Activated B cell treated with CpG ODN at 0.5 μM for 24 hours (primary cell): ENCODE measurements at regions not wholly inside any gene's neighbourhood (a gene's known extent, or its start where the extent isn't known, plus 50 kb on each side); places are given as distances from the start of the nearest gene placed in this dataset.

ENCODE experiments used
- ATAC-seq: fragments of 200-7000 bp; cut with Tn5 transposase; one replicate; pipeline ENCODE4 v1.10.0; 2021; ENCODE audit warnings: low read depth, mild to moderate bottlenecking, moderate library complexity
- CTCF ChIA-PET: fragments of 350-600 bp; sonication (Branson Sonifier 250); formaldehyde crosslinking; loops from one replicate; lab custom pipeline; 2021; ENCODE audit warnings: antibody characterized with exemption; lab: Charles Lee
- POLR2A ChIA-PET: fragments of 350-600 bp; sonication (Branson Sonifier 250); formaldehyde crosslinking; loops from one replicate; lab custom pipeline; 2021; ENCODE audit warnings: antibody characterized with exemption; lab: Charles Lee
- DNase-seq: peaks from one replicate; pipeline ENCODE4 v3.0.0; 2022
- H3K27ac Mint-ChIP-seq: one replicate; pipeline ENCODE4 v1.8.0; 2020; ENCODE audit warnings: mixed read lengths
- H3K27me3 Mint-ChIP-seq: one replicate; pipeline ENCODE4 v1.8.0; 2021; ENCODE audit warnings: mixed read lengths
- H3K36me3 Mint-ChIP-seq: one replicate; pipeline ENCODE4 v1.8.0; 2021; ENCODE audit warnings: low read depth, mixed read lengths
- H3K4me1 Mint-ChIP-seq: one replicate; pipeline ENCODE4 v1.8.0; 2021; ENCODE audit warnings: mixed read lengths
- H3K4me3 Mint-ChIP-seq: one replicate; pipeline ENCODE4 v1.8.0; 2020; ENCODE audit warnings: mild to moderate bottlenecking, mixed read lengths
- H3K9me3 Mint-ChIP-seq: one replicate; pipeline ENCODE4 v1.8.0; 2020; ENCODE audit warnings: mixed read lengths
- intact Hi-C: fragments of 100-400 bp; cut with micrococcal nuclease; formaldehyde crosslinking; loops from one replicate; pipeline ENCODE4 v1.15.1; 2024
- TF ChIP-seq, protein P1 (sequence below): fragments of 200-600 bp; IDR thresholded peaks from one replicate; pipeline ENCODE4 v1.8.0; 2022; ENCODE audit warnings: antibody characterized with exemption, mild to moderate bottlenecking

DNA sequence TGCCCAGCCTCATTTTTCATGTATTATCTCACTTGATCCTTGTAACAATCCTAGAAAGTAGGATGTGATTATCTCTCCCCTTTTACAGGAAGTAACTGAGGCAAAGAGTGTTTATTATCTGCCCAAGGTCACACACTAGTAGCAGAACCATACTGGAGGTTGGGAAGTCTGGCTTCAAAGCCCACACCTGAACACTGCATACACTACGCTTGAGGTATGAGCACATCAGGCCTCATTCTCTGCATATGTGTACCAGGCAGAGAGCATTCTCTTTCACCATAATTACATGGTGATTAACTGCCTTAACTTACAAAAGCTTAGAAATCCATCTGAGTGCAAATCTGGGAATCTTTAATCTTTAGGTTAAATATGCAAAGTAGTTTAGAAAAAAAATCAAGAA is 361.8 kb downstream of the MFSD1 start:
- no peaks in the 10 kb centered on the region for H3K27me3 Mint-ChIP-seq
- no peak overlapping the region for H3K4me3 Mint-ChIP-seq
- no peaks in the 10 kb centered on the region for H3K36me3 Mint-ChIP-seq
- ChIA-PET CTCF (no interaction called here), POLR2A (no interaction called here)
- H3K27ac Mint-ChIP-seq: no peak overlapping the region
- no peaks in the 10 kb centered on the region for H3K4me1 Mint-ChIP-seq
- DNase-seq (no peak), ATAC-seq (no peak)
- intact Hi-C loops: no loop called here
- H3K9me3 Mint-ChIP-seq: no peaks in the 10 kb centered on the region
- TF ChIP-seq, protein P1, sequence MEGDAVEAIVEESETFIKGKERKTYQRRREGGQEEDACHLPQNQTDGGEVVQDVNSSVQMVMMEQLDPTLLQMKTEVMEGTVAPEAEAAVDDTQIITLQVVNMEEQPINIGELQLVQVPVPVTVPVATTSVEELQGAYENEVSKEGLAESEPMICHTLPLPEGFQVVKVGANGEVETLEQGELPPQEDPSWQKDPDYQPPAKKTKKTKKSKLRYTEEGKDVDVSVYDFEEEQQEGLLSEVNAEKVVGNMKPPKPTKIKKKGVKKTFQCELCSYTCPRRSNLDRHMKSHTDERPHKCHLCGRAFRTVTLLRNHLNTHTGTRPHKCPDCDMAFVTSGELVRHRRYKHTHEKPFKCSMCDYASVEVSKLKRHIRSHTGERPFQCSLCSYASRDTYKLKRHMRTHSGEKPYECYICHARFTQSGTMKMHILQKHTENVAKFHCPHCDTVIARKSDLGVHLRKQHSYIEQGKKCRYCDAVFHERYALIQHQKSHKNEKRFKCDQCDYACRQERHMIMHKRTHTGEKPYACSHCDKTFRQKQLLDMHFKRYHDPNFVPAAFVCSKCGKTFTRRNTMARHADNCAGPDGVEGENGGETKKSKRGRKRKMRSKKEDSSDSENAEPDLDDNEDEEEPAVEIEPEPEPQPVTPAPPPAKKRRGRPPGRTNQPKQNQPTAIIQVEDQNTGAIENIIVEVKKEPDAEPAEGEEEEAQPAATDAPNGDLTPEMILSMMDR: no peak

GRCh38 chr3:159165961-159166360 is 364.1 kb downstream of the MFSD1 start:
- ChIA-PET POLR2A (no interaction called here), CTCF (no interaction called here)
- H3K9me3 Mint-ChIP-seq: no peaks in the 10 kb centered on the region
- no peaks in the 10 kb centered on the region for H3K4me1 Mint-ChIP-seq
- no peak for ATAC-seq
- no peak overlapping the region for H3K27ac Mint-ChIP-seq
- no peak overlapping the region for H3K4me3 Mint-ChIP-seq
- intact Hi-C loops: no loop called here
- TF ChIP-seq, protein P1: no peak
- no peak for DNase-seq
- no peaks in the 10 kb centered on the region for H3K36me3 Mint-ChIP-seq
- H3K27me3 Mint-ChIP-seq: no peaks in the 10 kb centered on the region

DNA sequence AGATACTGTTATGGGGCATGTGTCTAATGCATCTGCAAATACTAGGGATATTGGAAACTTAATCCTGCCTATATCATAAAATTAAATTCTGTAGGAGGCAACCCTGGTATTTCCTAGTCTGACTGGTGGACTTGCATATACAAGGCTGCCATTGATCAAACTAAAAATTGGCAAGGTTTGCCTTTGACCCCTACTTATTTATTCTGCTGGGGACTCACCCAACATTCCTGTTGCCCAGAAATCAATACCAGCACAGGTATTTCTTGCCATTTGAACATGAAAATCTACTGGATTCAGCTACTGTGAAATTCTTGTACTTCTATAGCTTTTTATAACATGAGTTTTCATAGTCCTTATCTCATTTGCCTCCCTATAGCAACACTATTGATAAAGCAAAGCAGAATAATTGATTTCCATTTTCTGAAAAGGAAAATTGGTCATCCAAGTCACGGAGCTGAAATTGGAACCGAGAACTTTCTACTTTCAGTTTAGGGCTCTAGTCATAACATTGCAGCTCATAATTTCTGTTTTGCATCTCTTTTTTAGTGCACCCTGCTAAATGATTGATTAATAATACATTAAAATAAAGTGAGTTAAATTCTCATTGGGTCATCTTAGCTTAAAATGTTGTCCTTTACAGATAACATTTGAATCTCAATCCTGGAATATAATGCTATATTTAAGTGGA is 365.2 kb downstream of the MFSD1 start:
- ATAC-seq: no peak
- no peaks in the 10 kb centered on the region for H3K36me3 Mint-ChIP-seq
- no peak for DNase-seq
- no peaks in the 10 kb centered on the region for H3K9me3 Mint-ChIP-seq
- no peaks in the 10 kb centered on the region for H3K27me3 Mint-ChIP-seq
- no peak overlapping the region for H3K27ac Mint-ChIP-seq
- H3K4me3 Mint-ChIP-seq: no peak overlapping the region
- intact Hi-C loops: no loop called here
- CTCF ChIA-PET: no interaction called here
- TF ChIP-seq, protein P1: no peak
- POLR2A ChIA-PET: no interaction called here
- H3K4me1 Mint-ChIP-seq: no peaks in the 10 kb centered on the region

GRCh38 chr3:159168788-159169187 is 366.9 kb downstream of the MFSD1 start:
- no peak overlapping the region for H3K4me3 Mint-ChIP-seq
- H3K27ac Mint-ChIP-seq: no peak overlapping the region
- ATAC-seq (no peak), DNase-seq (no peak)
- intact Hi-C loops: no loop called here
- TF ChIP-seq, protein P1: no peak
- H3K4me1 Mint-ChIP-seq: no peaks in the 10 kb centered on the region
- ChIA-PET CTCF (no interaction called here), POLR2A (no interaction called here)
- H3K27me3 Mint-ChIP-seq: no peaks in the 10 kb centered on the region
- H3K36me3 Mint-ChIP-seq: no peaks in the 10 kb centered on the region
- no peaks in the 10 kb centered on the region for H3K9me3 Mint-ChIP-seq

GRCh38 chr3:159169828-159170227 is 368.0 kb downstream of the MFSD1 start:
- H3K4me1 Mint-ChIP-seq: no peaks in the 10 kb centered on the region
- no peaks in the 10 kb centered on the region for H3K36me3 Mint-ChIP-seq
- H3K4me3 Mint-ChIP-seq: no peak overlapping the region
- POLR2A ChIA-PET: no interaction called here
- no peaks in the 10 kb centered on the region for H3K27me3 Mint-ChIP-seq
- no peak for ATAC-seq
- CTCF ChIA-PET: no interaction called here
- TF ChIP-seq, protein P1: no peak
- H3K27ac Mint-ChIP-seq: no peak overlapping the region
- intact Hi-C loops: no loop called here
- no peak for DNase-seq
- no peaks in the 10 kb centered on the region for H3K9me3 Mint-ChIP-seq
